GM18505 (cell line): ENCODE measurements at regions not wholly inside any gene's neighbourhood (a gene's known extent, or its start where the extent isn't known, plus 50 kb on each side); places are given as distances from the start of the nearest gene placed in this dataset.

ENCODE experiments used
- ATAC-seq: cut with Tn5 transposase; IDR thresholded peaks from one replicate; pipeline ENCODE4 v1.9.1; 2021; ENCODE audit not compliant: unreplicated experiment
- POLR2A ChIP-seq: IDR thresholded peaks from 4 replicates; pipeline ENCODE4 v1.6.1; 2011; ENCODE audit warnings: borderline replicate concordance; ENCODE audit not compliant: insufficient read depth, insufficient read length; ENCODE audit errors: extremely low read depth

- no peak for ATAC-seq
- no peak for TF ChIP-seq POLR2A
These were observed 410.7 kb upstream of the SULF2 start for GRCh38 chr20:48196001-48196400.

- TF ChIP-seq POLR2A, result no peak
- no peak for ATAC-seq
These were observed 410.0 kb upstream of the SULF2 start for GRCh38 chr20:48195121-48195870.

DNA sequence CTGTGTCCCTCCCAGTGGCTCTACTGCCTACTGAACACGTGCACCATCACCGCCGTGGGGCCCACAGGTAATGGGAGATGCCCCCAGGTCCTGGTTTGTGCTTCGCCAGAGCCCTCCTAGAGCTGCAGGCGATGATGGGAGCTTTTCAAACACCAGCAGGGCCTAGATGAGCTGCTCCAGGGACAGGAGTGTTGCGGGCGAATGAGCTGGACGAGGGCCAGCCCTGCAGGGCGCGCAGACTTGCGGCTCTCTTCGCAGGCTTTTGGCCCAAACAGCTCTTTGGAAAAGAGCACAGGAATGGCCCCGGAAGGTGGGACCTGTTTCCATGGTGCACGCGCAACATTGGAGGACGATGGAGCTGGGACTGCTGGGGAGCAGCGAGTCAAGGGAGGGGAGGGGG lies 409.3 kb upstream of the SULF2 start:
- ATAC-seq, result no peak
- TF ChIP-seq POLR2A, result no peak

GRCh38 chr20:48193627-48194425 lies 408.5 kb upstream of the SULF2 start:
- no peak for ATAC-seq
- TF ChIP-seq POLR2A, result no peak

DNA sequence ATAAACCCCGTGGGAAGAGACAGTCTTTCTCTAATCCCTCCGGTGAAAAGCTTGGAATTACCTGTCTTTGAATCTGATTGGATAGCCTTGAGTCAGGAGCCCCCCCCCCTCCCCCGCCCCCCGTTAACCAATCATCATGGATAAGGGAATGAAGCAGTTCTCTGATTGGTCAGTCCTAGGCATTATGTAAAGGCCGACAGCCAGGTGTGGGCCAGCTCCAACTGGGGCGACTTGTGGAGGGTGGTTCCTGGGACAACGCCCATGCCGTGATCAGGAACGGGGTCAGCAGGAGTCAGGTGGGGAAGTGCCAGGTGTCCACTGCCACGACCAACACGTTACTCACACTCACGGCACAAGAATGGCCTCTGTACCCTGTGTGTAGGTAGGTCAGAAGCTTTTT lies 406.8 kb upstream of the SULF2 start:
- no peak for ATAC-seq
- TF ChIP-seq POLR2A, result no peak

- no peak for TF ChIP-seq POLR2A
- ATAC-seq, result no peak
These were observed 405.9 kb upstream of the SULF2 start for GRCh38 chr20:48191200-48191599.

DNA sequence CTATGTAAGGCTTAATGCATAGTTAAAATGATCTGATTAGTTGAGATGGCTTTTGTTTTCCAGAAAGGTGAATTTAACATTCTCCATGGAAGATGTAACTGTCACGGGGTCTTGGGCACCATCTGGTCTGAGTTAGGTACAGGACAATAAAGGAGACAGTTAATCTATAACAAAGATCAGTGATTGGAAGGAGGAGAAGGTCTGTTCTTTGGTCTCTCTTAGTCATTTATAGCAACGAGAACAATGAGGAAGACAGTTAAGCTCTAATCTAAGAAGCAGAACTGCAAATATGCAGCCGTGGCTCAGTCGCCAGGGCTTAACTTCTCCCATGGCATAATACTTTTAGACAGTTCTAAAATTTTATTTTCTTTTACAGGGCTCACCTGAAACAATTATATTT lies 405.5 kb upstream of the SULF2 start:
- no peak for TF ChIP-seq POLR2A
- ATAC-seq, result no peak

GRCh38 chr20:48189181-48189580 lies 403.9 kb upstream of the SULF2 start:
- ATAC-seq, result no peak
- no peak for TF ChIP-seq POLR2A

DNA sequence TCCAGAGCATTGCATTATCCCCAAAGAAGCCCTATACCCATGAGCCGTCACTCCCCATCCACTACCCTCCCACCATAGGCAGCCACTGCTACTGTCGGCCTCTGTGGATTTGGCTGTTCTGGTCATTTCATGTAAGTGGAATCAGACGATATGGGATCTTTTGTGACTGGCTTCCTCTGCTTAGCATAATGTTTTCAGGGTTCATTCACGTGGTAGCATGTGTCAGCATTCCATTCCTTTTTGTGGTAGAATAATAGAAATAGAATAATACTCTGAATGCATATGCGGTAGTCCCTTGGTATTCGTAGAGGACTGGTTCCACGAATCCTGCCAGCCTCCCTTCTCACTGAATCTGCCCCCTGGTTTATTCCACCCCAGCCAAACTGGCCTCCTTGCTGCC lies 402.6 kb upstream of the SULF2 start:
- no peak for TF ChIP-seq POLR2A
- no peak for ATAC-seq

DNA sequence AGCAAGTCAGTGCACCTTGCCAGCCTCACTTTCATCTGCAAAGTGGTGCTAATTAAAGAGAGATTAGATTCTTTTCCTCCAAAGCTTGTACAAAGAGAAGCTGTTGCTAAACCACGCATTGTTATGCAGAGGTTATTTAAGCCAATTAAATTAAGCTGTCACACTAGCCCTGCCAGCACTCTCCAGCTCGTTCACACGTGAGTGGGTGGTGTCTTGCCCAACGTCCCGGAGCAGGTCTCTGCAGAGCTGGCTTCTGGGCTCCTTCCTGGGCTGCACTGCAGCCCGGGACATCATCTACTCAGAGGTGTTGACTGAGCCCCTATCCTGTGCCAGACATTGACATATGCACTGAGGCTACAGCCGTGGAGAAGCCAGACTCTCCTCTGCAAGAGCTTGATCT lies 401.6 kb upstream of the SULF2 start:
- no peak for ATAC-seq
- no peak for TF ChIP-seq POLR2A

- TF ChIP-seq POLR2A, result no peak
- ATAC-seq, result no peak
These were observed 401.2 kb upstream of the SULF2 start for GRCh38 chr20:48186447-48186846.

- ATAC-seq, result no peak
These were observed 398.9 kb upstream of the SULF2 start for GRCh38 chr20:48184229-48184628.

DNA sequence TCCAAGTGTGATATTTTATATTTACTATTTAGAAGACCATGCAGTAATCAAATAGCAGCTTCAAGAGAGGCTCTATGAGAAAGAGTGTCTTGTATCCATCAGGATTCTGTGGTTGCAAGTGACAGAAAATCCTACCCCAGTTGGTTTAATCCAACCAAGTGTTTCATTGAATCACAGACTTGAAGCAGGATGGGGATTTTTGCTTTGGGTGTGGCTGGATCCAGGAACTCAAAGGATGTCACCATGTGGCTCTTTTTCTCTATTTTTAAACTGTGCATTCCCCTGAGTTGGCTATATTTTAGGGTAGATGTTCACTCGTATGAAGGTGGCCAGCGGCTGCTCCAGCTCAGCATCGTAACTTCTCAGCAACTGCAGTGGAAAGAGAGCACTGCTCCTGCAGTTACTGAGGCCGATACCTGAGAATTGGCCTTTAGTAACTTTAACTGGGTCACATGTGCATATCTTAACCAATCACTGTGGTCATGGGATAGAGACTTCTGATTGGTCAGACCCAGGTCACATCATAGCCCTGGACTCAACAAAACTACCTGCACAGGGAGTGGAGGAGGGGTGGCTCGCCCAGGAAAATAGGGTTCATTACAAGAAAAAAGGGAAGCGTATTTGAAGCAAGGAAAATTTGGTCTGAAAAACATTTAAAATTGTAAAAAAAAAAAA lies 396.1 kb upstream of the SULF2 start:
- TF ChIP-seq POLR2A, result no peak
- ATAC-seq, result no peak

More at GRCh38 chr20:48184229-48184628, 398.9 kb upstream of the SULF2 start:
- TF ChIP-seq POLR2A, result no peak

- no peak for TF ChIP-seq POLR2A
- no peak for ATAC-seq
These were observed 395.3 kb upstream of the SULF2 start for GRCh38 chr20:48180618-48181017.

- no peak for TF ChIP-seq POLR2A
- no peak for ATAC-seq
These were observed 394.7 kb upstream of the SULF2 start for GRCh38 chr20:48180024-48180423.

GRCh38 chr20:48178633-48179032 lies 393.4 kb upstream of the SULF2 start:
- TF ChIP-seq POLR2A, result no peak
- no peak for ATAC-seq
